ENCODE measurements at regions not wholly inside any gene's neighbourhood (a gene's known extent, or its start where the extent isn't known, plus 50 kb on each side); places are given as distances from the start of the nearest gene placed in this dataset.

DNA sequence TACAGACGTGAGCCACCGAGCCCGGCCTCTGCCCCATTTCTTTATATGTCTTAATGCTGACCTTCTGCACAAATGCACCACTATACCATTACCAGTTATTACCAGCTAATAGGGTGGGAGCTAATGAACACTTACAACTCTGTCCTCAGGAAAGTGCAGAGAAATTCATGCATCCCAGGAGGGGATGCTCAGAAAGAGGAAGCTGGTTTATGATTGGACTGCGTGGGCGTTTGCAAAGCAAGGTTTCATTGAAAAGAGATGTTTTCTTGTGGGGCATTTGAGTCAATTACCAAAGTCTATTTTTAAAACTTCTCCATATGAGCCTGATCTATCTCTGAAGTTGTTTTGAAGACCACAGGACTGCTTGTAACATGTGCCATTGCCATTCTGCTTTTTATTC is 417.7 kb upstream of the CELF2 start:
- TF ChIP-seq, protein P1, sequence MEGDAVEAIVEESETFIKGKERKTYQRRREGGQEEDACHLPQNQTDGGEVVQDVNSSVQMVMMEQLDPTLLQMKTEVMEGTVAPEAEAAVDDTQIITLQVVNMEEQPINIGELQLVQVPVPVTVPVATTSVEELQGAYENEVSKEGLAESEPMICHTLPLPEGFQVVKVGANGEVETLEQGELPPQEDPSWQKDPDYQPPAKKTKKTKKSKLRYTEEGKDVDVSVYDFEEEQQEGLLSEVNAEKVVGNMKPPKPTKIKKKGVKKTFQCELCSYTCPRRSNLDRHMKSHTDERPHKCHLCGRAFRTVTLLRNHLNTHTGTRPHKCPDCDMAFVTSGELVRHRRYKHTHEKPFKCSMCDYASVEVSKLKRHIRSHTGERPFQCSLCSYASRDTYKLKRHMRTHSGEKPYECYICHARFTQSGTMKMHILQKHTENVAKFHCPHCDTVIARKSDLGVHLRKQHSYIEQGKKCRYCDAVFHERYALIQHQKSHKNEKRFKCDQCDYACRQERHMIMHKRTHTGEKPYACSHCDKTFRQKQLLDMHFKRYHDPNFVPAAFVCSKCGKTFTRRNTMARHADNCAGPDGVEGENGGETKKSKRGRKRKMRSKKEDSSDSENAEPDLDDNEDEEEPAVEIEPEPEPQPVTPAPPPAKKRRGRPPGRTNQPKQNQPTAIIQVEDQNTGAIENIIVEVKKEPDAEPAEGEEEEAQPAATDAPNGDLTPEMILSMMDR (conservative IDR thresholded peaks at IDR 0.05; ENCODE audit: low read depth, low read length) = no peak
- no peak for DNase-seq (ENCODE audit: low read depth)

DNA sequence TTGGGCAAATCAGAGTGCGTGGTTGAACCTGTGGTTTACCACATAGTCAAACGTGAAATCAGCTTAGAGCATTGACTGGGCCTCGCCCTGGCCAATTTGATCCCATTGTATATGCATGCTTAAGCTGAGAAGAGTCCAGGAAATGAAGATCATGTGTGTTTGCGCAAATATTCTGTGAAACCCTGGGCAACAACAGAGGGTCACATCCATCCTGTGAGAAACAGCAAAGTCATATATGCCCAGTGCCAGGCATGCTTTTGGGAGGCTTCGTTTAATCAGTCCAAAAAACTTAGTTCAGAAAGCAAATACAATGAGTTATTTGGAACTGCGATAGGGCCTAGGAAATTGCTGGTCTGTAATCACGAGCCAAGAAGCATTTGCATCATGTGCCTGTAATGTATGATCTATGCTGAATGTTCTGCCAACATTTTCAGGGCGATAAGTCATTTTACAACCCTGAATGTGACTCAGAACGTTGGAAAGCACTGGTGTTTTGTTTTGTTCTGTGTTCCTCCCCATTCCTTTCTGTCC is 412.1 kb upstream of the CELF2 start:
- no peak overlapping the region for H3K4me3 ChIP-seq (ENCODE audit: low read depth, low read length)
- peak; percentile 78 for DNase-seq (ENCODE audit: low read depth)
- TF ChIP-seq, protein P1 (conservative IDR thresholded peaks at IDR 0.05; ENCODE audit: low read depth, low read length) = no peak

More for the DNA sequence above, 417.7 kb upstream of the CELF2 start:
- H3K4me3 ChIP-seq (ENCODE audit: low read depth, low read length) = no peak overlapping the region

DNA sequence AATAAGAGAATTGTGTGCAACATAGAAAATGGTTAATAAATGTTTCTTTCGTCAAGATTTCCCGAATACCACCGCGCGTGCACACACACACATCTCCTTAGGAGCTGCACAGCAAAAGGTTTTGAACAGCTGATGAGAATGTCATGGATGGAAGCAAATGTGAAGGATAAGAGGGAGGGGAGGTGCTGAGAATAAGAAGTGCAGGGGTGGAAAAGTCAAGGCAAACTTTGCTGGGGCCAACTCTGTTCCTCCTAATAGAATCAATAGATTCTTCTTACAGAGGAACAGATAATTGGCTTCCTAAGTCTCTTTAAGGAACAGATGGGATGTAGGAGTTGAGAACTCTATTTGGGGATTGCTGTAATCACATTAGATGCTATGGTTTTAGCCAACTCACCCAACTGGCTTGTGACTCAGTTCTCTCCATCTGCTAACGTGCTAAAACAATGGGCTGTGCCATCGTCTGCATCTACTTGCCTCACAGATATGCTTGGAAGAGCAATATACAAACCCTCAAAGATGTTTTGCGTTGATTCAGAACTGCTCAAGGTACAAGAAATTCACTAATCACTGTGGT is 408.2 kb upstream of the CELF2 start:
- H3K4me3 ChIP-seq (ENCODE audit: low read depth, low read length) = no peak overlapping the region
- DNase-seq (ENCODE audit: low read depth) = no peak
- TF ChIP-seq, protein P1 (conservative IDR thresholded peaks at IDR 0.05; ENCODE audit: low read depth, low read length) = no peak

DNA sequence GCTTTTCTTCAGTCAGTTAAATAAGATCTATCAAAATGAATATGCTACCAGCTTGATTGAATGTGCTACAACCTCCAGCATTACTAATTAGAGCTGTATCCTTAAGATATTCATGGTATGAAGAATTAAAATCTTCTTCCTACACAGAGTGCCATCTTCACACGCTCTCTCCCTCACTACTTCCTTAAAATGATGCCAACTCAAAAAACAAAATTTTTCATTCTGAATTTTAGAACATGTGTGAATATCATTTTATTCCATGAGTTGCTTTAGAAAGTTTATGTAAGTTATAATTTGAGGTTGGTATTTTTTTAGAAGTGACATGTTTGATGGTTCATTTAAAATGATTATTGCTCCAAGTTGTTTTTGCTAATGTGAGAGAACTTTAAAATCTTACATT is 407.5 kb upstream of the CELF2 start:
- no peak overlapping the region for H3K4me3 ChIP-seq (ENCODE audit: low read depth, low read length)
- TF ChIP-seq, protein P1 (conservative IDR thresholded peaks at IDR 0.05; ENCODE audit: low read depth, low read length) = no peak

DNA sequence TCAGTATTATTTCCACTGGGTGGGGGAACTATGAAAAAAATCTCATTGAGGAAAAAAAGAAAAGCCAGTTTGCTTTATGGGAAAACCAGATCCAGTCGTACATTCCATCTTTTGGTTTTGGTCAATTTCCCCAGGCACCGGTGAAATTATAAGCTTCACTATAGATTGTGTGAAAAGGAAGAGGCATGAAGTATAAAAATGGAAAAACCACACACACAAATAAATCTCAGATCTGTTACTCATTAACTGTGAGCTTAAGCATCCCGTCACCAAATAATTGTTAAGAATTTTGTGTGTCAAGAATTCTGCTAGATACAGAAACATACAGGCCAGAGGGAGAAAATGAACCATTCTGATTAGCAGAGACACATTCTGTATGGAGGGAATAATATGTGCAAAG is 405.5 kb upstream of the CELF2 start:
- DNase-seq (ENCODE audit: low read depth) = no peak
- TF ChIP-seq, protein P1 (conservative IDR thresholded peaks at IDR 0.05; ENCODE audit: low read depth, low read length) = no peak
- H3K4me3 ChIP-seq (ENCODE audit: low read depth, low read length) = no peak overlapping the region

More for the DNA sequence above, 407.5 kb upstream of the CELF2 start:
- no peak for DNase-seq (ENCODE audit: low read depth)

DNA sequence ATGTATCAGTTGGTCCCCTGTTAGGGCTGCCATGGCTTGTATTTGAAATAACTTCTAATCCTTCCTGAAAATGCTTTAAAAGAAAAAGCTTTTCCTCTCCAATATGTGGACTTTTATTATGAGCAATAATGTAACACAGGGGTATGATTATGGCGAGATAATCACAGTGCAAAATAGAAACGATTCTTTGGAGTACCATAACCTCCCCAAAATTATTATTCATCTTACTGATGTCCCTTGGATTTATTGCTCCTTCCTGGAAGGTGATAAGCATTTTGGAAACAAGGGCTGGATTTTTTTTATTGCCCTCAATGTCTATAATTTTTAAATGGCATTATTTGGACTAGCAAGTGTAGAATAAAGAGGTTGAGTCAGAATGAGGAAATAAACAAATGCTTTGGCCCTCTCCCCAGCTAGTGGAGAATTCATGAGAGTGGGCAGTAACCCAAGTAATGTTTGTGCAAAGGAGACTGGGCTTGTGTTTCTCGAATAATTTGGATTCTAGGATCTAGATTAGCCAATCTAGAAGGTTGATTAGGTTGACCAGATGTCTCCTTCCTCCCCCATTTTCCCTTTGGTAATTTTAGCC is 403.9 kb upstream of the CELF2 start:
- TF ChIP-seq, protein P1 (conservative IDR thresholded peaks at IDR 0.05; ENCODE audit: low read depth, low read length) = no peak
- no peak overlapping the region for H3K4me3 ChIP-seq (ENCODE audit: low read depth, low read length)
- no peak for DNase-seq (ENCODE audit: low read depth)

DNA sequence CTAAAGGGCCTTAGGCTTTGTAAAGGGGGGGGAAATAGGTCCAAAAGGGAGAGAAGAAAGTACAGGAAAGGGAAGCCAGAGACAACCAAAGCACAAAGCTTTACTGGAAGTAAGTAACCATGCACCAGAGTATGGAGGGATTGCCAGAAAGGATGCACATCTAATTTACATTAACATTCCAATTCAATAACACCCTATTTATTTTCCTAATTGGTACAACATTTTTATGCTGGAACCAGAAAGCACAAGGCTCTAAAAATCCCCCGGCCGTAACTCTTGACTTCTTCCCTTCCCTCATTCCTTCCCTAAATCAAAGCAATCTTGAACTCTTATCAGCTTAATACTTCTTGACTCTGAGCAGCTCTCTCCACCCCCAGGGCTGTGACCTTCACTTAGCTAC is 400.0 kb upstream of the CELF2 start:
- TF ChIP-seq, protein P1 (conservative IDR thresholded peaks at IDR 0.05; ENCODE audit: low read depth, low read length) = no peak
- DNase-seq (ENCODE audit: low read depth) = no peak
- no peak overlapping the region for H3K4me3 ChIP-seq (ENCODE audit: low read depth, low read length)

Data from choroid plexus epithelial cell (primary cell).